Psoas muscle (tissue), 7 donors: ENCODE measurements at regions not wholly inside any gene's neighbourhood (a gene's known extent, or its start where the extent isn't known, plus 50 kb on each side); places are given as distances from the start of the nearest gene placed in this dataset.

ENCODE experiments used
- ATAC-seq, 4 donors: fragments of 200-7000 bp; cut with Tn5 transposase; one replicate each; pipeline ENCODE4 v1.9.1; 2020; ENCODE audit warnings: moderate library complexity in 3 of 4, mild to moderate bottlenecking in 2 of 4
- DNase-seq, 2 donors: peaks; one replicate each; pipeline ENCODE4 v3.0.0-alpha.2; 2020
- H3K27ac ChIP-seq: fragments of 200-600 bp; one replicate; pipeline ENCODE4 v1.8.0; 2022
- H3K27me3 ChIP-seq, 3 donors: fragments of 200-600 bp in 1 of 3; one replicate each; pipeline versions ENCODE4 v1.6.1 to v1.8.0; 2013 to 2022; ENCODE audit warnings: low read length in 2 of 3, mild to moderate bottlenecking in 2 of 3, moderate library complexity in 1 of 3; ENCODE audit not compliant: insufficient read depth in 3 of 3
- H3K36me3 ChIP-seq, 2 donors: fragments of 200-600 bp in 1 of 2; one replicate each; pipeline versions ENCODE4 v1.6.1 to v1.8.0; 2013 to 2022; ENCODE audit warnings: low read depth in 1 of 2, mild to moderate bottlenecking in 1 of 2, moderate library complexity in 1 of 2; ENCODE audit not compliant: insufficient read depth in 1 of 2
- H3K4me1 ChIP-seq: fragments of 200-600 bp; one replicate; pipeline ENCODE4 v1.8.0; 2022
- H3K4me3 ChIP-seq: fragments of 200-600 bp; one replicate; pipeline ENCODE4 v1.8.0; 2022; ENCODE audit warnings: mild to moderate bottlenecking
- H3K9me3 ChIP-seq: fragments of 200-600 bp; one replicate; pipeline ENCODE4 v1.8.0; 2022
- WGBS, 3 donors: extraction: QIAGEN DNeasy Blood & Tissue Kit; methylation state at CpG; one replicate each; pipeline versions ENCODE4 v1.1.6 to v1.1.7; 2013; 5-methylcytosine and 5-hydroxymethylcytosine counted together
- intact Hi-C, 2 donors: fragments of 100-400 bp; cut with DNase I; formaldehyde crosslinking; loops; one replicate each; pipeline versions ENCODE4 v1.11.0 to v1.14.2; 2022
- TF ChIP-seq, protein P1 (sequence below): fragments of 200-600 bp; IDR thresholded peaks from one replicate; pipeline ENCODE4 v1.8.0; 2022; ENCODE audit warnings: antibody characterized with exemption
- donor health status: healthy with polysubstance abuse.
- donor health status: DM: no; HTN: no; CAD: no; lungs with moderate emphysema.
- donor health status: Bipolar disorder and iron deficiency.
- donor health status: healthy.
- donor health status: DM: yes; HTN: yes; CAD: no.
- donor health status: DM: no; HTN: no; CAD: no.
- donor health status: DM: yes; HTN: yes; CAD: no.

DNA sequence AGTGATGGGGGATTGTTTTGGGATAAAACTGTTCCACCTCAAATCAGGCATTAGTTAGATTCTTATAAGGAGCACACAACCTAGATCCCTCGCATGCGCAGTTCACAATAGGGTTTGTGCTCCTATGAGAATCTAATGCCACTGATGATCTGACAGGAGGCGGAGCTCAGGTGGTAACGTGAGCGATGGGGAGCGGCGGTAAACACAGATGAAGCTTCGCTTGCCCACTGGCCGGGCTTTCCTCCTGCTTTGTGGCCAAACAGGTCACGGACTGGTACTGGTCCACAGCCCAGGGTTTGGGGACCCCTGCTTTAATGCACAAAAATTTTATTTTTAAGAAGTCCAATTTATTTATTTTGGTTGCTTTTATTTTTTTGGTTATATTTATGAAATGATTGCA, 238.8 kb downstream of the AACS start:
- no peak for DNase-seq
- H3K36me3 ChIP-seq: no peaks in the 10 kb centered on the region
- no peaks in the 10 kb centered on the region for H3K4me1 ChIP-seq
- no peak for ATAC-seq
- H3K27me3 ChIP-seq: no peaks in the 10 kb centered on the region
- intact Hi-C loops: no loop called here
- H3K27ac ChIP-seq: no peak overlapping the region
- H3K9me3 ChIP-seq: no peaks in the 10 kb centered on the region
- no peak overlapping the region for H3K4me3 ChIP-seq
- TF ChIP-seq, protein P1, sequence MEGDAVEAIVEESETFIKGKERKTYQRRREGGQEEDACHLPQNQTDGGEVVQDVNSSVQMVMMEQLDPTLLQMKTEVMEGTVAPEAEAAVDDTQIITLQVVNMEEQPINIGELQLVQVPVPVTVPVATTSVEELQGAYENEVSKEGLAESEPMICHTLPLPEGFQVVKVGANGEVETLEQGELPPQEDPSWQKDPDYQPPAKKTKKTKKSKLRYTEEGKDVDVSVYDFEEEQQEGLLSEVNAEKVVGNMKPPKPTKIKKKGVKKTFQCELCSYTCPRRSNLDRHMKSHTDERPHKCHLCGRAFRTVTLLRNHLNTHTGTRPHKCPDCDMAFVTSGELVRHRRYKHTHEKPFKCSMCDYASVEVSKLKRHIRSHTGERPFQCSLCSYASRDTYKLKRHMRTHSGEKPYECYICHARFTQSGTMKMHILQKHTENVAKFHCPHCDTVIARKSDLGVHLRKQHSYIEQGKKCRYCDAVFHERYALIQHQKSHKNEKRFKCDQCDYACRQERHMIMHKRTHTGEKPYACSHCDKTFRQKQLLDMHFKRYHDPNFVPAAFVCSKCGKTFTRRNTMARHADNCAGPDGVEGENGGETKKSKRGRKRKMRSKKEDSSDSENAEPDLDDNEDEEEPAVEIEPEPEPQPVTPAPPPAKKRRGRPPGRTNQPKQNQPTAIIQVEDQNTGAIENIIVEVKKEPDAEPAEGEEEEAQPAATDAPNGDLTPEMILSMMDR: no peak
- 91 to 95% (median 94%) methylated on average over 10 of the region's 10 CpGs for WGBS, 3 donors

DNA sequence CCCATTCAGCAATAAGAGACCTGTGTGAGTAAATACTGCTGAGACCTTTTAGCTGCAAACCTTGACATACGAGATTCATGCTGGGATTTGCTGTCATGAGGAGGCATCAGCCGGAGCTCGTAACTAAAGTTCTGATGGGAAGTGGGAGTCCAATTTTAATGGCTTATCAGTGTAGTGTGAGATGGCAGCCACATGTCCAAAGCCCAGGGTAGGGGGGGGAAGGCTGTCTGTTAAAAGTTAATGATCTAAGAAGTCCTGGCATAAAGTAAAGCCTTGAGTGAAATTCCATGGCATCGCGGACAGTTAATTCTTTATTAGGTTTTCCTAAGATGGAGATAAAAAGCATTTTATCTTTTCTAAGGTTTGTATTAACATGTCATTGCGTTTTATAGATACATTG, 240.0 kb downstream of the AACS start:
- WGBS, 3 donors: 74 to 77% (median 74%) methylated on average over 6 of the region's 6 CpGs
- Histone ChIP-seq H3K4me3 (no peak overlapping the region), H3K36me3 (no peaks in the 10 kb centered on the region), H3K9me3 (no peaks in the 10 kb centered on the region), H3K27ac (no peak overlapping the region), H3K4me1 (no peaks in the 10 kb centered on the region), H3K27me3 (no peaks in the 10 kb centered on the region)
- DNase-seq: no peak
- no peak for ATAC-seq
- TF ChIP-seq, protein P1: no peak
- intact Hi-C loops: no loop called here

DNA sequence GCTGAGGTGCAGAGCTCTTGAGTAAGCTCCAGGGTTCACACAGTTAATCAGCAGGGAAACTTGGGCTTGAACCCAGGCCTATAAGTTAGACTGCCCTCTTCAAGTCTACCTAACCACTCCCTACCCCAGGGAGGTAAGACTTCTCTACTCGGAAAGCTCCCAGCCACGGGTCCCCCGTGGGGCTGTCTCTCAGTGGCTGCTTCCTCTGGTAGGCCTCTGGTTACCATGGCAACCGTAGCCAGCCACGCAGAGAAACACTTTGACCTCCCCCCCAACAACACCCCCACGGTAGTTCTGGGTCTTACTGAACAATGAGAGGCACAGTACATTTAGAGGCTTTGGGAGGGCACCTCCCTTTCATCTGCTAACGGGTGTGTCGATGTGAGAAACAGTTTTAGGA, 245.2 kb downstream of the AACS start:
- Histone ChIP-seq H3K27me3 (no peaks in the 10 kb centered on the region), H3K9me3 (no peaks in the 10 kb centered on the region), H3K4me1 (no peaks in the 10 kb centered on the region), H3K36me3 (no peaks in the 10 kb centered on the region), H3K27ac (no peak overlapping the region), H3K4me3 (no peak overlapping the region)
- ATAC-seq (no peak), DNase-seq (no peak)
- 51 to 57% (median 53%) methylated on average over 8 of the region's 8 CpGs for WGBS, 3 donors
- intact Hi-C loops: no loop called here
- TF ChIP-seq, protein P1: no peak

DNA sequence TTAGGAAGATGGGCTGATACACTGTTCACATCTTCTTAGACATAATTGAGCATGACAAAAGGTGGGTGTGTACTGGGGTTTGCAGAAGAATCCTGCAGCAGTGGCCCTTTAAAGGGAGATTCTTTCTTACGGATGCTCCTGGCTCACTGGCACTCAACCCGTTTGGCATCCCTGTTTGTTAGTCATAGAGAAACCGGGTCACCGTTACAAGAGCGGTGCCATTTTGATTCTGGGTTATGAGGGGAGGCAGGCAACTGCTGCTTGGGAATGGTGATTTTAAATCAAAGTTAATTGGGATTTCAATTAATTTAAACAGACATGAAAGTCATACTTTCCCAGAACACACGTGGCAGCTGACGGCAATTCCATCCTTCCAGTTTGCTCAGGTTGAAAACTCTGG, 245.8 kb downstream of the AACS start:
- Histone ChIP-seq H3K4me3 (no peak overlapping the region), H3K27me3 (no peaks in the 10 kb centered on the region), H3K4me1 (no peaks in the 10 kb centered on the region), H3K9me3 (no peaks in the 10 kb centered on the region), H3K36me3 (no peaks in the 10 kb centered on the region), H3K27ac (no peak overlapping the region)
- TF ChIP-seq, protein P1: no peak
- ATAC-seq: no peak
- intact Hi-C loops: no loop called here
- 66 to 75% (median 73%) methylated on average over 7 of the region's 7 CpGs for WGBS, 3 donors
- DNase-seq: no peak

DNA sequence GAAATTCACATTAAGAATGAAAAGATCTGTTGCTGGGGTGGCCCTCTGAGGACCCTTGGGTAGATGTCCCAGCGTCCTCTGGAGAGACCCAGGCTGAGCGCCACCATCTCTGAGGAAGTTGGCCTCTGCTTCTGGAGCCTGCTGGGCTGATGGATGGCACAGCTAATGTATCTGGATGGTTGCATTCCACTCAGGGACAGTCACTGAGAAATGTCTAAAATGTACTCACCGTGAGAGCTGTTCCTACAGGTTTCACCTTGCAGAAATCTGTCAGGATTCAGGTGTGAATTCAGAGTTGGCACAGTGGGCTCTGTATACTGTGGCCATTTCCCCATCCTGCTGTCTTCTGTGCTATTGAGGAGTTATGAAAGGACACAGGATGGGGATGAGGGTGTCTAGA, 247.2 kb downstream of the AACS start:
- Histone ChIP-seq H3K4me1 (no peaks in the 10 kb centered on the region), H3K4me3 (no peak overlapping the region), H3K27me3 (no peaks in the 10 kb centered on the region), H3K9me3 (no peaks in the 10 kb centered on the region), H3K36me3 (no peaks in the 10 kb centered on the region), H3K27ac (no peak overlapping the region)
- ATAC-seq: no peak
- intact Hi-C loops: no loop called here
- TF ChIP-seq, protein P1: no peak
- 75 to 80% (median 78%) methylated on average over 3 of the region's 3 CpGs for WGBS, 3 donors
- DNase-seq: no peak
